K562 (cell line): ENCODE measurements at regions not wholly inside any gene's neighbourhood (a gene's known extent, or its start where the extent isn't known, plus 50 kb on each side); places are given as distances from the start of the nearest gene placed in this dataset.

Experiments used
- ZBED1 ChIP-seq: IDR thresholded peaks from 2 replicates; pipeline ENCODE4 v1.6.1; 2014
- TF ChIP-seq, protein P1 (sequence below), 3 experiments: IDR thresholded peaks in 2 of 3; conservative IDR thresholded peaks in 1 of 3; 2 replicates each; pipeline ENCODE4 v1.5.1; 2011 to 2012; ENCODE audit warnings: low read length in 3 of 3, mild to moderate bottlenecking in 3 of 3, control low read depth in 2 of 3, improper control_type of control experiment in 1 of 3, inconsistent platforms in 1 of 3, low read depth in 1 of 3, mixed read lengths in 1 of 3, moderate library complexity in 1 of 3; ENCODE audit not compliant: insufficient read depth in 2 of 3

DNA sequence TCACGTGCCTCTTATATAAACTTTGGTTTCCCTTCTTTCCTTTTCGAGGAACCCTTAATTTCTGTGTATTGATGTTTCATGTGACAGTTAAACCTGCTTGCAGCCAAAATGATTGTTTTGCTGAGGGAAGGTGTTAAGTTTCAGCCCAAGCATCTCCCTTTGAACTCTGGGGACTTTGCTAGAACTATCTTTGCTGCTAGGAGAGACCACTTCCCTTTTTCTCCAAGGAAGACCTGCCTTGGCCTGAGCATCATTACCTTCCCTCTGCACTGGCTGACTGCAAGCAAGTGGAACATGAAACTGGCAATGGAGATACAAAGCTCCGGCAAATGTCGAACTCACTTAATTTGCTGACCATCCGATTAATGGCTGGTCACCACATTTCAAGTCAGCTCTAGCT lies 192.8 kb downstream of the GRIN2B start:
- no peak for TF ChIP-seq ZBED1
- TF ChIP-seq, protein P1, sequence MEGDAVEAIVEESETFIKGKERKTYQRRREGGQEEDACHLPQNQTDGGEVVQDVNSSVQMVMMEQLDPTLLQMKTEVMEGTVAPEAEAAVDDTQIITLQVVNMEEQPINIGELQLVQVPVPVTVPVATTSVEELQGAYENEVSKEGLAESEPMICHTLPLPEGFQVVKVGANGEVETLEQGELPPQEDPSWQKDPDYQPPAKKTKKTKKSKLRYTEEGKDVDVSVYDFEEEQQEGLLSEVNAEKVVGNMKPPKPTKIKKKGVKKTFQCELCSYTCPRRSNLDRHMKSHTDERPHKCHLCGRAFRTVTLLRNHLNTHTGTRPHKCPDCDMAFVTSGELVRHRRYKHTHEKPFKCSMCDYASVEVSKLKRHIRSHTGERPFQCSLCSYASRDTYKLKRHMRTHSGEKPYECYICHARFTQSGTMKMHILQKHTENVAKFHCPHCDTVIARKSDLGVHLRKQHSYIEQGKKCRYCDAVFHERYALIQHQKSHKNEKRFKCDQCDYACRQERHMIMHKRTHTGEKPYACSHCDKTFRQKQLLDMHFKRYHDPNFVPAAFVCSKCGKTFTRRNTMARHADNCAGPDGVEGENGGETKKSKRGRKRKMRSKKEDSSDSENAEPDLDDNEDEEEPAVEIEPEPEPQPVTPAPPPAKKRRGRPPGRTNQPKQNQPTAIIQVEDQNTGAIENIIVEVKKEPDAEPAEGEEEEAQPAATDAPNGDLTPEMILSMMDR (IDR thresholded peaks at IDR 0.05 in 2 of 3, conservative IDR thresholded peaks at IDR 0.05 in 1 of 3; ENCODE audit: insufficient read depth in 2 of 3, low read depth in 1 of 3, low read length in 3 of 3): no peak
